Activated CD8-positive, alpha-beta memory T cell treated with anti-CD3 and anti-CD28 coated beads, Interleukin-2, amount 50 U/mL, for 24 hours (primary cell): ENCODE measurements at regions not wholly inside any gene's neighbourhood (a gene's known extent, or its start where the extent isn't known, plus 50 kb on each side); places are given as distances from the start of the nearest gene placed in this dataset.
"Not testable (repeated sequence)": the region's sequence is repeated elsewhere in the genome, so short reads cannot be mapped to it uniquely, and the experiment has no call there.

Experiments
- DNase-seq: peaks from one replicate; pipeline ENCODE4 v3.0.0-alpha.2; 2020; ENCODE audit errors: extremely low read depth

GRCh38 chr18:78268226-78268988 is 711.2 kb upstream of the SALL3 start:
- DNase-seq: no peak

GRCh38 chr18:78271790-78272189 is 707.8 kb upstream of the SALL3 start:
- no peak for DNase-seq

- no peak for DNase-seq
These were observed 705.7 kb upstream of the SALL3 start for GRCh38 chr18:78273876-78274275.

GRCh38 chr18:78283425-78283824 is 696.2 kb upstream of the SALL3 start:
- not testable (repeated sequence) for DNase-seq

- DNase-seq: no peak
These were observed 686.8 kb upstream of the SALL3 start for GRCh38 chr18:78292618-78293380.

- DNase-seq: no peak
These were observed 686.1 kb upstream of the SALL3 start for GRCh38 chr18:78293540-78293939.

GRCh38 chr18:78293940-78294541 is 685.6 kb upstream of the SALL3 start:
- no peak for DNase-seq

- no peak for DNase-seq
These were observed 684.4 kb upstream of the SALL3 start for GRCh38 chr18:78295262-78295661.

GRCh38 chr18:78296166-78296565 is 683.5 kb upstream of the SALL3 start:
- no peak for DNase-seq

- DNase-seq: no peak
These were observed 682.6 kb upstream of the SALL3 start for GRCh38 chr18:78297048-78297447.

- no peak for DNase-seq
These were observed 676.0 kb upstream of the SALL3 start for GRCh38 chr18:78303519-78304191.

GRCh38 chr18:78304192-78305164 is 675.1 kb upstream of the SALL3 start:
- no peak for DNase-seq

GRCh38 chr18:78305789-78306188 is 673.8 kb upstream of the SALL3 start:
- no peak for DNase-seq

- DNase-seq: no peak
These were observed 670.3 kb upstream of the SALL3 start for GRCh38 chr18:78309307-78309706.

- DNase-seq: no peak
These were observed 669.7 kb upstream of the SALL3 start for GRCh38 chr18:78309924-78310323.

GRCh38 chr18:78319264-78319663 is 660.4 kb upstream of the SALL3 start:
- no peak for DNase-seq

GRCh38 chr18:78319961-78320360 is 659.7 kb upstream of the SALL3 start:
- no peak for DNase-seq

- DNase-seq: no peak
These were observed 658.2 kb upstream of the SALL3 start for GRCh38 chr18:78321402-78321801.

- DNase-seq: no peak
These were observed 656.0 kb upstream of the SALL3 start for GRCh38 chr18:78323453-78324197.

GRCh38 chr18:78327643-78328042 is 652.0 kb upstream of the SALL3 start:
- DNase-seq: no peak
